ENCODE measurements at regions not wholly inside any gene's neighbourhood (a gene's known extent, or its start where the extent isn't known, plus 50 kb on each side); places are given as distances from the start of the nearest gene placed in this dataset.

DNA sequence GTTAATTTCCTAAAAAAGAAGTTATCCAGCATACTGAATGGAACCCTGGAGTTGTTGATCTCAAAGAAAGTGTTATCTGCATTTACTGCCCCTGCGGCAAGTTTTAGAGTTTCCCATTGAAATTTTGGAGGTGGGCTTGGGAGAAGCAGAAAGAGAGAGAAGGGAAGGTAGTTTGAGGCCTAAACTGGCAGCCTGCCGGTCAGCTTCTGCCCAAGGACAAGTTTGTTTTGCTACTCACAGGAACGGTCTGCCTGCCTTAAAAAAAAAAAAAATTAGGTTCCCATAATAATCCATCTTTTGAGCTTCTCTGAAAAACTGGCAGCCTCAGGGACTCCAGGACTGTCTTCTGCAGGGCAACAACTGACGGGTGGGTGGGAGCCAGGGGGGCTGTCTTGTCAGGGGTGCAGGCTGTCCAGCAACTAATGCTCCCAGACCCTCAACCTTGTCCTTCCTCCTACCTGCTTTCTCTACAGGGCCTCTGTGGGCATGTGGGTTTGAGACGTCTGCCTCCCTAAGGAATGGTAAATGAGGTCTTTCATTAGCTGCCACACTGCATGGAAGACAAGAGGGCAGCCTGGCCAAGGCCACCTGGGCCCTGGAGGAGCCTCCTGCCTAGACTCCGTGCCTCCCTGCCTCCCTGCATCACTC lies 176.1 kb upstream of the KCNG1 start:
- no peak overlapping the region for H3K9ac ChIP-seq (ENCODE audit: low read length)
- peaks cover 59% of the 10 kb centered on the region for H3K27me3 ChIP-seq (replicated peaks; ENCODE audit: control insufficient read depth, insufficient read depth, low read length)
- H3K4me3 ChIP-seq (ENCODE audit: low read length): no peak overlapping the region
- DNase-seq (ENCODE audit: low read depth): no peak
- peaks cover 6% of the 10 kb centered on the region for H3K9me3 ChIP-seq (ENCODE audit: control insufficient read depth, low read length)
- H3K4me1 ChIP-seq (ENCODE audit: control insufficient read depth, insufficient read depth, low read length): no peaks in the 10 kb centered on the region
- H3K36me3 ChIP-seq (ENCODE audit: control insufficient read depth, insufficient read depth, low read length, severe bottlenecking): no peaks in the 10 kb centered on the region

DNA sequence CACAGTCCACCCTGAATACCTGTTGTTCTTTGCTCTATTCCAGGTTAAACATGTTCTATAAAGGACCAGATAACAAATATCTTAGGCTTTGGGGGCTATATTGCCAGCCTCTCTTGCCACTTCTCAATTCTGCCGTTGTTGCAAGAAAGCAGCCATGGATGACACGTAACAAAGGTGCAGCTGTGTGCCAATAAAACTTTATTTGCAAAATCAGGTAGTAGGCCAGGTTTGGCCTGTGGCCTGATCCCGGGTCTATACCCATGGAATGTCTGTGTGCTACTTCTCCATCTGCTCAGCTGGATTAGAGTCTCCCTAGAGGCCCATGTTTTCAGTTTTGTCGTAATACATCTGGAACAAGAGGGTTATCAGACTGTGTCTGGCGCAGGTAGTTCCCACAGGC lies 175.3 kb upstream of the KCNG1 start:
- H3K27me3 ChIP-seq (replicated peaks; ENCODE audit: control insufficient read depth, insufficient read depth, low read length): peaks cover 55% of the 10 kb centered on the region
- H3K4me1 ChIP-seq (ENCODE audit: control insufficient read depth, insufficient read depth, low read length): no peaks in the 10 kb centered on the region

GRCh38 chr20:51196991-51197651 lies 174.2 kb upstream of the KCNG1 start:
- no peak for DNase-seq (ENCODE audit: low read depth)
- H3K27me3 ChIP-seq (replicated peaks; ENCODE audit: control insufficient read depth, insufficient read depth, low read length): peaks cover 44% of the 10 kb centered on the region
- peaks cover 6% of the 10 kb centered on the region for H3K9me3 ChIP-seq (ENCODE audit: control insufficient read depth, low read length)
- no peaks in the 10 kb centered on the region for H3K36me3 ChIP-seq (ENCODE audit: control insufficient read depth, insufficient read depth, low read length, severe bottlenecking)
- no peak overlapping the region for H3K9ac ChIP-seq (ENCODE audit: low read length)
- no peak overlapping the region for H3K4me3 ChIP-seq (ENCODE audit: low read length)
- H3K4me1 ChIP-seq (ENCODE audit: control insufficient read depth, insufficient read depth, low read length): no peaks in the 10 kb centered on the region

More for the DNA sequence above, 175.3 kb upstream of the KCNG1 start:
- Histone ChIP-seq H3K36me3 (ENCODE audit: control insufficient read depth, insufficient read depth, low read length, severe bottlenecking) (no peaks in the 10 kb centered on the region), H3K9me3 (ENCODE audit: control insufficient read depth, low read length) (peaks cover 6% of the 10 kb centered on the region), H3K4me3 (ENCODE audit: low read length) (no peak overlapping the region), H3K9ac (ENCODE audit: low read length) (no peak overlapping the region)
- DNase-seq (ENCODE audit: low read depth): no peak

GRCh38 chr20:51195990-51196389 lies 173.1 kb upstream of the KCNG1 start:
- Histone ChIP-seq H3K4me1 (ENCODE audit: control insufficient read depth, insufficient read depth, low read length) (no peaks in the 10 kb centered on the region), H3K4me3 (ENCODE audit: low read length) (no peak overlapping the region), H3K9ac (ENCODE audit: low read length) (no peak overlapping the region), H3K36me3 (ENCODE audit: control insufficient read depth, insufficient read depth, low read length, severe bottlenecking) (no peaks in the 10 kb centered on the region), H3K27me3 (replicated peaks; ENCODE audit: control insufficient read depth, insufficient read depth, low read length) (peaks cover 32% of the 10 kb centered on the region), H3K9me3 (ENCODE audit: control insufficient read depth, low read length) (peaks cover 6% of the 10 kb centered on the region)
- DNase-seq (ENCODE audit: low read depth): no peak

GRCh38 chr20:51195419-51195901 lies 172.6 kb upstream of the KCNG1 start:
- Histone ChIP-seq H3K4me1 (ENCODE audit: control insufficient read depth, insufficient read depth, low read length) (no peaks in the 10 kb centered on the region), H3K4me3 (ENCODE audit: low read length) (no peak overlapping the region), H3K36me3 (ENCODE audit: control insufficient read depth, insufficient read depth, low read length, severe bottlenecking) (no peaks in the 10 kb centered on the region), H3K9me3 (ENCODE audit: control insufficient read depth, low read length) (peaks cover 6% of the 10 kb centered on the region), H3K9ac (ENCODE audit: low read length) (no peak overlapping the region), H3K27me3 (replicated peaks; ENCODE audit: control insufficient read depth, insufficient read depth, low read length) (peaks cover 32% of the 10 kb centered on the region)
- no peak for DNase-seq (ENCODE audit: low read depth)

DNA sequence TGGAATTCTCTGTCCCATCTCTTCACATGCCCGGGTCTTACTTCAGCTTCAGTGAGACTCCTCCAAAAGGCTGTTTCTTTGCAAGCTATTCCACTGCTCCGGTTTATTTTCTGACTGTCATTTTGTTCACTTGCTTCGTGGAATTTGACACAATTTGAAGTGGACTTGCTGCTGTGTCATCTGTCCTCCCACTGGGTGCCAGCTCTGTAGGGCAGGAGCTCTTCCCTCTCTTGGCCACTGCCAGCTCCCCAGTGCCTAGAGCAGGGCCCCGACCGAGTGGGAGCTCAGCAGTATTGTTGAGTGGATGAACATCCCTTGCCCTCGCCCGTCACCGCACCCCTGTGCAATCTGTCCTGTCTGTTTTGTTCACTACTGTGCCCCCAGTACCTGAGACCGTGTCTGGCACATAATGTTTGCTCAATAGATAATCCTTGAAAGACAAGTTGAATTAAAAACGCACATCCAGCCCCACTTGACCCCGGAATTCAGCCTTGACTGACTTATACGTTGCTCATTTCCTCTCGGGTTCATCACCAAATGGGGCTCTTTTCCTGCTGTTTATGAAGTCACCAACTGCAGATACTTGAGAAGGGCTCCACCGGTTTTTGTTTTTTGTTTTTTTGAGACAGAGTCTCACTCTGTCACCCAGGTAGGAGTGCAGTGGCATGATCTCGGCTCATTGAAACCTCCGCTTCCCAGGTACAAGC lies 170.3 kb upstream of the KCNG1 start:
- H3K27me3 ChIP-seq (replicated peaks; ENCODE audit: control insufficient read depth, insufficient read depth, low read length): peaks cover 40% of the 10 kb centered on the region
- no peaks in the 10 kb centered on the region for H3K36me3 ChIP-seq (ENCODE audit: control insufficient read depth, insufficient read depth, low read length, severe bottlenecking)
- H3K9ac ChIP-seq (ENCODE audit: low read length): no peak overlapping the region
- H3K9me3 ChIP-seq (ENCODE audit: control insufficient read depth, low read length): peaks cover 6% of the 10 kb centered on the region
- H3K4me1 ChIP-seq (ENCODE audit: control insufficient read depth, insufficient read depth, low read length): no peaks in the 10 kb centered on the region
- no peak overlapping the region for H3K4me3 ChIP-seq (ENCODE audit: low read length)
- no peak for DNase-seq (ENCODE audit: low read depth)

DNA sequence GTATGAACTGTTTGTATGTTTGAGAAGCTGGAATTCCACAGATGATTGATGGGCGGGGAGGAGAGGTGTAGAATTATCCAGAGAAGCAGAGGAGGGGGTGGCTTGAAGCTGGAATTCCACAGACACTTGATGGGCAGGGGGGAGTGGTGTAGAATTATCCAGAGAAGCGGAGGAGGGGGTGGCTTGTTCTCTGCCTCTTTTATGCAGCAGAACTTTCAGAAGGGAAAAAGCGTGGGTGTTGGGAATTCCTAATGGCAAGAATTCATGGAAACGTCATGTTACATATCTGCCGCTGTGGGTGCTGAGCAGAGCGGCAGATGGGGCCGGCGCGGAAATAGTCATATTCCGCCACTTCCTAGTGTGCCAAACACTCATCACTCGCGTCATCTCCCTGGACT lies 167.9 kb upstream of the KCNG1 start:
- Histone ChIP-seq H3K27me3 (replicated peaks; ENCODE audit: control insufficient read depth, insufficient read depth, low read length) (peaks cover 38% of the 10 kb centered on the region), H3K9ac (ENCODE audit: low read length) (no peak overlapping the region), H3K4me3 (ENCODE audit: low read length) (no peak overlapping the region), H3K36me3 (ENCODE audit: control insufficient read depth, insufficient read depth, low read length, severe bottlenecking) (no peaks in the 10 kb centered on the region), H3K9me3 (ENCODE audit: control insufficient read depth, low read length) (peaks cover 6% of the 10 kb centered on the region), H3K4me1 (ENCODE audit: control insufficient read depth, insufficient read depth, low read length) (no peaks in the 10 kb centered on the region)
- DNase-seq (ENCODE audit: low read depth): no peak

DNA sequence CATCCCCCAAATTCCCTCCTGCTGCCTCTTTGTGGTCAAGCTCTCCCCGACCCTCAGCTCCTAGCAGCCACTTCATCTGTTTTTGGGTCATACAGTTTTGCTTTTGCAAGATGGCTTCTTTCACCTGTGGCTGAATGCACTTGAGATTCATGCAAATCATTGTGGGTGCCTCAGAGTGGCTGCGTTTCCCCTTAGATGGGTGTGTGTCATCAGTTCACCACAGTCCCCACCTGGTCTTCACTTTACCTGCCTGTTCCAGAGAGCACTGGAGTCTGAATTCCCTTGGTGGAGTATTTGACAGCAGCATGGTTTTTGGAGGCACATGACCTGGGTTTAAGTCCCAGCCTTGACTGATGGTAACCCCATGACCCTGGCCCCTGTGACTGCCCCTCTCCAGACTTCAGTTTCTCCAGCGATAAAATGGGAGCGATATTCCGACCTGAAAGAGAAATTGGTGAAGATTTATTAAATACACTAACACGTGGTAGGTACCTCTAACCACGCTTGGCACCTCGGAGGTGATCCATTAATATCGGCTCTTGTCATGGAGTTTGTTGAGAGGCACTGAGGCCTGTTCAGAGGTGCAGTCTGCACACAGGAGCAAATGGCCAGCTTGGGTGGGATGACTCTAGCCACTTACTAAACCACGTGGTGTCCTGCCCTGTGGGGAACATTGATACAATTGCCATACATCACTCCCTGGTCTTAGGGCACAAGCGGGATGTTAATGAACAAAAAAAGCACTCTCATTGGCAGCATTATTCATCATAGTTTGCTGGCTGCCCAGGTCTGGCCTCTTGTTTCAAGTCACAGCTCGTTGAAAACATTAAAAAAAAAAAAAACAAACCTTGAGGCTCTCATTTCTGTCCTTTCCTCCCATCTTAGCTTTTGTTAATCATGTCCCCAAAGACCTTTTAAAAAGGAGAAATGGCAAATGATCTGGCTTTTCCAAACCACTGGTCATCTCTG lies 167.2 kb upstream of the KCNG1 start:
- Histone ChIP-seq H3K36me3 (ENCODE audit: control insufficient read depth, insufficient read depth, low read length, severe bottlenecking) (no peaks in the 10 kb centered on the region), H3K9ac (ENCODE audit: low read length) (no peak overlapping the region), H3K4me1 (ENCODE audit: control insufficient read depth, insufficient read depth, low read length) (no peaks in the 10 kb centered on the region), H3K27me3 (replicated peaks; ENCODE audit: control insufficient read depth, insufficient read depth, low read length) (peaks cover 40% of the 10 kb centered on the region), H3K4me3 (ENCODE audit: low read length) (no peak overlapping the region), H3K9me3 (ENCODE audit: control insufficient read depth, low read length) (peaks cover 2% of the 10 kb centered on the region)
- DNase-seq (ENCODE audit: low read depth): no peak

DNA sequence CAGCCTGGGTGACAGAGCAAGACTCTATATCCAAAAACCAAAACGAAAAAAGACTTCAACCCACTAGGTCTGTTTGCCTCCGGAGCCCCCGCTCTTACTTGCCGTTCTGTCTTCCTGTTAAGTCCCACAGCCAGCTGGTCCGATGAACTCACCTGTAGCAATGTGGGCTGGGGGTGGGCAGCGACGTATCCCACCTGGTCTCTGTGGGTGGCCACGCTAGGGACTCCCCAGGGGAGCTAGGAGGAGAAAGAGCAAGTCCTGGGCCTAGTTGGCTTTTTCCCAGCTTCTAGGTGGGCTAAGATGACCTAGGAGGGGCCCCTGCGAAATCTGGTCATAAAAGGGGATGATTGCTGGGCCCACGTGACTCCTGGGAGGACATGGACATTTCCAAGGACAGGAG lies 166.0 kb upstream of the KCNG1 start:
- H3K9ac ChIP-seq (ENCODE audit: low read length): no peak overlapping the region
- DNase-seq (ENCODE audit: low read depth): no peak
- H3K4me1 ChIP-seq (ENCODE audit: control insufficient read depth, insufficient read depth, low read length): no peaks in the 10 kb centered on the region
- H3K4me3 ChIP-seq (ENCODE audit: low read length): no peak overlapping the region
- no peaks in the 10 kb centered on the region for H3K36me3 ChIP-seq (ENCODE audit: control insufficient read depth, insufficient read depth, low read length, severe bottlenecking)
- H3K27me3 ChIP-seq (replicated peaks; ENCODE audit: control insufficient read depth, insufficient read depth, low read length): peaks cover 42% of the 10 kb centered on the region
- no peaks in the 10 kb centered on the region for H3K9me3 ChIP-seq (ENCODE audit: control insufficient read depth, low read length)

DNA sequence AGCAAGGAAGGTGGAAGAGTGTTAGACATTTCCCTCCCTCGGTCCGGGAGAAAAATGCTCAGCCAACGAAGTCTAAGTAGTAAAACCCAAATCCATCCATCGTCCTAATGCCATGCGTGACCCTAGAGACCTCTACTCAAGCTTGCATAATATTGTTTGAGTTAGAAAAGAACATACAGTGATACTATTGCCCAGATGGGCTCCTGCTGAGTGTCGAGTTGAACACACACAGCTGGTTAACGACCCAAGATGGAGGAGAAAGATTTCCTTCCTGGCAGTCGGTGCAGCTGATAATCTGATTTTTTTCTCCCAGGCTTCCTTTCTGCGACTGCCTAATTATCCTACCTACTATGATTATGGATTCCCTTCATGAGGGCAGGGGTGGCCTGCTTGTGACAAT lies 164.4 kb upstream of the KCNG1 start:
- Histone ChIP-seq H3K4me1 (ENCODE audit: control insufficient read depth, insufficient read depth, low read length) (no peaks in the 10 kb centered on the region), H3K36me3 (ENCODE audit: control insufficient read depth, insufficient read depth, low read length, severe bottlenecking) (no peaks in the 10 kb centered on the region), H3K9me3 (ENCODE audit: control insufficient read depth, low read length) (no peaks in the 10 kb centered on the region), H3K4me3 (ENCODE audit: low read length) (no peak overlapping the region), H3K27me3 (replicated peaks; ENCODE audit: control insufficient read depth, insufficient read depth, low read length) (peaks cover 53% of the 10 kb centered on the region), H3K9ac (ENCODE audit: low read length) (no peak overlapping the region)
- no peak for DNase-seq (ENCODE audit: low read depth)
